ENCODE measurements at regions not wholly inside any gene's neighbourhood (a gene's known extent, or its start where the extent isn't known, plus 50 kb on each side); places are given as distances from the start of the nearest gene placed in this dataset.

- no peak for DNase-seq (ENCODE audit: low read depth, low spot score)
- no peaks in the 10 kb centered on the region for H3K27me3 ChIP-seq (ENCODE audit: control insufficient read depth, extremely low read depth, insufficient read depth, low read length)
- FAIRE-seq, result no peak
- no peak overlapping the region for H3K9ac ChIP-seq (ENCODE audit: control insufficient read depth, extremely low read depth, insufficient read depth, low read length)
- H2AFZ ChIP-seq (ENCODE audit: control insufficient read depth, low read length), result no peak overlapping the region
- dilution Hi-C loops (cut with MboI; ENCODE audit: extremely low pct_ligation_motif_present, low sequenced_read_pairs), result no loop called here
- TF ChIP-seq EZH2 (IDR thresholded peaks at IDR 0.05; ENCODE audit: low read length) (no peak), CTCF (optimal IDR thresholded peaks at IDR 0.05 in 1 of 3, IDR thresholded peaks at IDR 0.05 in 1 of 3, conservative IDR thresholded peaks at IDR 0.05 in 1 of 3; ENCODE audit: extremely low read depth in 1 of 3, insufficient read depth in 2 of 3, low read length in 3 of 3) (no peak)
- no peaks in the 10 kb centered on the region for H3K9me1 ChIP-seq (ENCODE audit: control insufficient read depth, extremely low read depth, insufficient read depth, low read length)
- no peak overlapping the region for H3K4me3 ChIP-seq (ENCODE audit: control insufficient read depth in 2 of 3, extremely low read depth in 1 of 3, insufficient read depth in 2 of 3, low read depth in 1 of 3, low read length in 3 of 3)
- no peaks in the 10 kb centered on the region for H3K9me3 ChIP-seq (ENCODE audit: control insufficient read depth, low read depth, low read length)
- no peak overlapping the region for H3K4me2 ChIP-seq (ENCODE audit: control insufficient read depth, extremely low read depth, insufficient read depth, low read depth, low read length)
- no peaks in the 10 kb centered on the region for H3K79me2 ChIP-seq (ENCODE audit: control insufficient read depth, insufficient read depth, low read length)
- H3K36me3 ChIP-seq (ENCODE audit: control insufficient read depth in 2 of 2, extremely low read depth in 1 of 2, insufficient read depth in 2 of 2, low read length in 2 of 2), result no peaks in the 10 kb centered on the region
- H4K20me1 ChIP-seq (ENCODE audit: control insufficient read depth, extremely low read depth, insufficient read depth, low read length), result no peaks in the 10 kb centered on the region
- no peaks in the 10 kb centered on the region for H3K4me1 ChIP-seq (ENCODE audit: control insufficient read depth, extremely low read depth, insufficient read depth, low read length)
- H3K27ac ChIP-seq (ENCODE audit: control insufficient read depth, insufficient read depth, low read length), result no peak overlapping the region
These were observed 1248.3 kb downstream of the SLC16A7 start for GRCh38 chr12:60844101-60844500.

DNA sequence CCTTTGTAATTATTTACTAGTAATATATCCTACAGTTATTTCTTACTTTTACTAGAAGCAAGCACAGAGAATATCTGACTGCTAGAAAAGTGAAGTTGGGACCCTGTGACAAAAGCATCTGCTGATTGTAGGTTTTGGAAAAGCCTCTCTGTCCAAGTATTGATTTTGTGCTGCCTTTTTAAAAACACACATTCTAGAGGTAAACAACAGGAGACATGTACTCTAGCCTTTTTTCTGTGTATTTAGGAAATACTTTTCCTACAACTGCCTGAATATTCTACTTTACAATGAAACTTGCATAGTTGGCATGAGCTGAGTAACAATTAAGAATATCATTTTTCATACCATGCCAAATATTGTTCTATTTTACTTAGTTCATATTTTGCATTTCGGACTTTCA is 1249.0 kb downstream of the SLC16A7 start:
- H3K27me3 ChIP-seq (ENCODE audit: control insufficient read depth, extremely low read depth, insufficient read depth, low read length), result no peaks in the 10 kb centered on the region
- no peak for TF ChIP-seq CTCF (optimal IDR thresholded peaks at IDR 0.05 in 1 of 3, IDR thresholded peaks at IDR 0.05 in 1 of 3, conservative IDR thresholded peaks at IDR 0.05 in 1 of 3; ENCODE audit: extremely low read depth in 1 of 3, insufficient read depth in 2 of 3, low read length in 3 of 3)
- TF ChIP-seq EZH2 (IDR thresholded peaks at IDR 0.05; ENCODE audit: low read length), result no peak
- no peak overlapping the region for H3K4me3 ChIP-seq (ENCODE audit: control insufficient read depth in 2 of 3, extremely low read depth in 1 of 3, insufficient read depth in 2 of 3, low read depth in 1 of 3, low read length in 3 of 3)
- no peaks in the 10 kb centered on the region for H4K20me1 ChIP-seq (ENCODE audit: control insufficient read depth, extremely low read depth, insufficient read depth, low read length)
- DNase-seq (ENCODE audit: low read depth, low spot score) (no peak), FAIRE-seq (no peak)
- dilution Hi-C loops (cut with MboI; ENCODE audit: extremely low pct_ligation_motif_present, low sequenced_read_pairs), result no loop called here
- no peaks in the 10 kb centered on the region for H3K9me3 ChIP-seq (ENCODE audit: control insufficient read depth, low read depth, low read length)
- no peaks in the 10 kb centered on the region for H3K36me3 ChIP-seq (ENCODE audit: control insufficient read depth in 2 of 2, extremely low read depth in 1 of 2, insufficient read depth in 2 of 2, low read length in 2 of 2)
- no peak overlapping the region for H3K27ac ChIP-seq (ENCODE audit: control insufficient read depth, insufficient read depth, low read length)
- H3K4me1 ChIP-seq (ENCODE audit: control insufficient read depth, extremely low read depth, insufficient read depth, low read length), result no peaks in the 10 kb centered on the region
- no peak overlapping the region for H3K9ac ChIP-seq (ENCODE audit: control insufficient read depth, extremely low read depth, insufficient read depth, low read length)
- H3K79me2 ChIP-seq (ENCODE audit: control insufficient read depth, insufficient read depth, low read length), result no peaks in the 10 kb centered on the region
- H2AFZ ChIP-seq (ENCODE audit: control insufficient read depth, low read length), result no peak overlapping the region
- H3K4me2 ChIP-seq (ENCODE audit: control insufficient read depth, extremely low read depth, insufficient read depth, low read depth, low read length), result no peak overlapping the region
- no peaks in the 10 kb centered on the region for H3K9me1 ChIP-seq (ENCODE audit: control insufficient read depth, extremely low read depth, insufficient read depth, low read length)
